CD4-positive, alpha-beta memory T cell (primary cell): ENCODE measurements at regions not wholly inside any gene's neighbourhood (a gene's known extent, or its start where the extent isn't known, plus 50 kb on each side); places are given as distances from the start of the nearest gene placed in this dataset.

ENCODE experiments used
- CTCF ChIA-PET: fragments of 350-600 bp; sonication (Branson Sonifier 250); formaldehyde crosslinking; loops from one replicate; lab custom pipeline; 2021; ENCODE audit warnings: inconsistent platforms; ENCODE audit not compliant: partially characterized antibody; lab: Charles Lee
- POLR2A ChIA-PET: fragments of 350-600 bp; sonication (Branson Sonifier 250); formaldehyde crosslinking; loops from one replicate; lab custom pipeline; 2021; ENCODE audit not compliant: partially characterized antibody; lab: Charles Lee
- DNase-seq, 5 donors: peaks; one replicate each; pipeline versions ENCODE4 v3.0.0 to v3.0.0-alpha.2; 2020 to 2022; ENCODE audit warnings: mixed read lengths in 1 of 5
- H3K27ac ChIP-seq: one replicate; pipeline ENCODE4 v1.7.0; 2013; ENCODE audit warnings: low read depth, low read length
- H3K27me3 ChIP-seq: 2 replicates; pipeline ENCODE4 v1.7.0; 2013; ENCODE audit warnings: mild to moderate bottlenecking, low read length, moderate library complexity; ENCODE audit not compliant: insufficient read depth
- H3K36me3 ChIP-seq: 2 replicates; pipeline ENCODE4 v1.7.0; 2013; ENCODE audit warnings: mild to moderate bottlenecking, low read length, moderate library complexity; ENCODE audit not compliant: insufficient read depth
- H3K4me1 ChIP-seq: 2 replicates; pipeline ENCODE4 v1.7.0; 2013; ENCODE audit warnings: mild to moderate bottlenecking, low read length, moderate library complexity; ENCODE audit not compliant: insufficient read depth
- H3K4me3 ChIP-seq, 2 donors: one replicate each; pipeline ENCODE4 v1.7.0; 2013; ENCODE audit warnings: low read length in 2 of 2, mild to moderate bottlenecking in 1 of 2
- H3K9me3 ChIP-seq, 2 donors: one replicate each; pipeline ENCODE4 v1.7.0; 2013; ENCODE audit warnings: low read length in 2 of 2, control low read depth in 1 of 2; ENCODE audit not compliant: control insufficient read depth in 1 of 2
- H3K27ac Mint-ChIP-seq, 7 donors: one replicate each; pipeline ENCODE4 v1.8.0; 2020 to 2021; ENCODE audit warnings: mixed read lengths in 7 of 7, mild to moderate bottlenecking in 6 of 7, inconsistent platforms in 3 of 7, moderate library complexity in 3 of 7
- H3K27me3 Mint-ChIP-seq, 2 donors: one replicate each; pipeline ENCODE4 v1.8.0; 2020 to 2021; ENCODE audit warnings: mixed read lengths in 2 of 2
- H3K36me3 Mint-ChIP-seq, 2 donors: one replicate each; pipeline ENCODE4 v1.8.0; 2020 to 2021; ENCODE audit warnings: mixed read lengths in 2 of 2, inconsistent platforms in 1 of 2, mild to moderate bottlenecking in 1 of 2
- H3K4me1 Mint-ChIP-seq, 4 donors: one replicate each; pipeline ENCODE4 v1.8.0; 2020 to 2021; ENCODE audit warnings: mixed read lengths in 4 of 4, mild to moderate bottlenecking in 1 of 4
- H3K4me3 Mint-ChIP-seq, 8 donors: one replicate each; pipeline ENCODE4 v1.8.0; 2020 to 2021; ENCODE audit warnings: mixed read lengths in 8 of 8, mild to moderate bottlenecking in 7 of 8, moderate library complexity in 6 of 8, inconsistent platforms in 3 of 8
- H3K9me3 Mint-ChIP-seq, 8 donors: one replicate each; pipeline ENCODE4 v1.8.0; 2020 to 2021; ENCODE audit warnings: mixed read lengths in 8 of 8, mild to moderate bottlenecking in 5 of 8, inconsistent platforms in 3 of 8, moderate library complexity in 1 of 8
- intact Hi-C: fragments of 100-400 bp; cut with micrococcal nuclease; formaldehyde crosslinking; loops from one replicate; pipeline ENCODE4 v1.15.1; 2023

DNA sequence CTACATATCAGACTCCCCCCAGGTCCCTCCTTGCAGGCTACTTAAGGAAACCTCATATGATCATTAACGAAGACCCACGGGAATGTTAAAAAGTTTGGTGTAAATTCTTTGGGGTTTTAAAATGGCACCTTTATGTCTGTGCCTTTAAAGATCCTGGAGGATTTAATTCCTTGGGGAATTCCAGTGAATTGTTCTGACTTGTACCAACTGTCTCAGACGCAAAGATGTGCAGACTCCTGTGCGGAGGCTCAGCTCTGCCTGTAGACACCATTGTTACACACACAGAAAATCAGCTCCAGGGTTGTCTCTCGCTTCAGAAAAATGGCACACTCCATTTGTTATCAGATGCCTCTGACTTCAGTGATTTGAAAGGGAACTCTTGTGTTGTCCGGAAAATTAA is 414.4 kb upstream of the CFAP20DC start:
- no peak overlapping the region for H3K4me3 Mint-ChIP-seq
- H3K9me3 Mint-ChIP-seq: peaks cover 0 to 16% (median 5%) of the 10 kb centered on the region in 8 donors
- no peaks in the 10 kb centered on the region for H3K27me3 Mint-ChIP-seq
- no peak overlapping the region for H3K4me3 ChIP-seq
- H3K4me1 ChIP-seq: no peaks in the 10 kb centered on the region
- H3K27ac Mint-ChIP-seq: no peak overlapping the region
- ChIA-PET POLR2A (no interaction called here), CTCF (no interaction called here)
- no peaks in the 10 kb centered on the region for H3K27me3 ChIP-seq
- peaks cover under 1 to 3% (median 2%) of the 10 kb centered on the region in 4 donors for H3K4me1 Mint-ChIP-seq
- no peak for DNase-seq
- H3K27ac ChIP-seq: no peak overlapping the region
- no peaks in the 10 kb centered on the region for H3K36me3 ChIP-seq
- intact Hi-C loops: no loop called here
- peaks cover 0 to 5% of the 10 kb centered on the region in 2 donors for H3K36me3 Mint-ChIP-seq
- H3K9me3 ChIP-seq: no peaks in the 10 kb centered on the region

DNA sequence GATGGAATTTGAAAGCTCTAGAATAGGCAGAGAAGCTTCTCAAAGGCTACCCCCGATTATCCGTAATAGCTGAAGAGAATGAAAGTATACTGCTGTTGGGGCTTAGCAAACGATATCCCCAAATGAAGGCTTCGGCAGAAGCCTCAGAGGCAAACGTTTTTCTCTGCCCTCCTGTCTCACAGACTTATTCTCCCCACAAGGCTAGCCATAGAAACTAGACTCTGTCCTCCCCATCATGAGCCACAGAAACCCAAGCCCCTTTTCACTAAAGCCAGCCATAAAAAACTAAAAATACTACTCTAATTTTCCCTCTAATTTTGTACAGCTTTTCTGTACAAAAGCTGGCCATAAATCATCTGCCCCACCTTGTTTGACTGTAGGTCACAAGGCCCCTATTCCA is 413.4 kb upstream of the CFAP20DC start:
- no peak for DNase-seq
- Histone ChIP-seq H3K9me3 (no peaks in the 10 kb centered on the region), H3K36me3 (no peaks in the 10 kb centered on the region), H3K27ac (no peak overlapping the region), H3K27me3 (no peaks in the 10 kb centered on the region), H3K4me3 (no peak overlapping the region), H3K4me1 (no peaks in the 10 kb centered on the region)
- no peaks in the 10 kb centered on the region for H3K4me1 Mint-ChIP-seq
- H3K27ac Mint-ChIP-seq: no peak overlapping the region
- ChIA-PET CTCF (no interaction called here), POLR2A (no interaction called here)
- intact Hi-C loops: no loop called here
- H3K9me3 Mint-ChIP-seq: peaks cover 0 to 16% (median 4%) of the 10 kb centered on the region in 8 donors
- no peak overlapping the region for H3K4me3 Mint-ChIP-seq
- no peaks in the 10 kb centered on the region for H3K27me3 Mint-ChIP-seq
- peaks cover 0 to 5% of the 10 kb centered on the region in 2 donors for H3K36me3 Mint-ChIP-seq

DNA sequence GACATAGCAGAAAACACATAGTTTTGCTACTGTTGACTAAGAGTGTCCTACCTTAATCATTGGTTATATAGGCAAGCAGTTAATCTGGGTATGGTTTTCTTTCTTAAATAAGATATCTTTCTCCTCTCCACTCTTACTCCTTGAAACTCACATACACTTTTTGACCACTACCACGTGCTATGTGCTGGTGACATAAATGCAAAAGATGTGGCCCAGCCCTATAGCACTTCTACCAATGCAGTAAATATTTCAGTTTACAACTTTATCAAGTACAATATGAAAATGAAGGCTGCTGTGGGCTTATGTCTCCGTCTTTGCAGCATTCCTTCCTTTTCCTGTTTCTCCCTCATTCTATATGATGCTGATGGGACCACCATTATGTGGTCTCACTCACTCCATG is 410.2 kb upstream of the CFAP20DC start:
- H3K4me1 Mint-ChIP-seq: peaks cover 0 to 6% (median 6%) of the 10 kb centered on the region in 4 donors
- no peaks in the 10 kb centered on the region for H3K27me3 ChIP-seq
- no peak for DNase-seq
- H3K9me3 Mint-ChIP-seq: peaks cover 0 to 16% (median 5%) of the 10 kb centered on the region in 8 donors
- no peaks in the 10 kb centered on the region for H3K9me3 ChIP-seq
- H3K36me3 ChIP-seq: no peaks in the 10 kb centered on the region
- peaks cover 0 to 5% of the 10 kb centered on the region in 2 donors for H3K36me3 Mint-ChIP-seq
- ChIA-PET POLR2A (no interaction called here), CTCF (no interaction called here)
- no peak overlapping the region for H3K27ac ChIP-seq
- H3K27me3 Mint-ChIP-seq: no peaks in the 10 kb centered on the region
- no peak overlapping the region for H3K4me3 ChIP-seq
- peaks cover 9% of the 10 kb centered on the region for H3K4me1 ChIP-seq
- no peak overlapping the region for H3K27ac Mint-ChIP-seq
- no peak overlapping the region for H3K4me3 Mint-ChIP-seq
- intact Hi-C loops: no loop called here

DNA sequence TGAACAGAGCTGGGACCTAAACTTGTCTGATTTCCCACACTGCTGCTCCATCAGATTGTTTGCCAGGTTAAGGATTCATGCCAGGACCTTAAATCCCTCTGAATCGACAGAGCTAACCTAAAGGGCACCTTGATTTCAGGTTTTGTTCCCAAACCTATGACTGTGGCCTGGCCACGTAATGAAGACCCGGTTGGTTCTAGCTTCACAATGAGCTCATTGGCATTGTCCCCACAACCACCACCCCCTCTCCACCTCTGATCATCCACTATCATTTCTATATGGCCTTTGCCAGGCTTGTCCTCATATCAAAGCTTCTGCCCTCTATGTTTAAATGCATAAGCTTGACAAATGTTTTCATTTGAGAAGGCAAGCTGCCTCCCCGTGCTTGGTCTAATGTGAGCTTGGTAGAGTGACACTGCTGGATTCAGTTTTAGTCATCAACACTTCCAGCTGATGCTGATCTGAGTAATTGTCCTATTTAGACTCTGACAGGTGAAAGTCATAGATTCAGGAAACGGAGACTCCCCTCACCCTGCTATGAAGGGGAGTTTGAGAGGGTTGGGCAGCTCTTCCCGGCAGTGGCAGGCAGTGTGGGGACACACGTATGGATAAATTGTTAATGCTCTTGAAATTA is 407.1 kb upstream of the CFAP20DC start:
- H3K4me3 Mint-ChIP-seq: no peak overlapping the region
- H3K27me3 Mint-ChIP-seq: no peaks in the 10 kb centered on the region
- no peak for DNase-seq
- ChIA-PET POLR2A (interaction anchor here (0.6 kb wide), 1 partner anchor 45 kb away, joined by 3 read pairs; no protein-coding TSS in a partner anchor), CTCF (interaction anchor here (1.2 kb wide), 1 partner anchor 31 kb away, joined by 6 read pairs; no protein-coding TSS in a partner anchor)
- Histone ChIP-seq H3K36me3 (no peaks in the 10 kb centered on the region), H3K27ac (no peak overlapping the region), H3K9me3 (no peaks in the 10 kb centered on the region), H3K4me3 (no peak overlapping the region), H3K4me1 (peaks cover 34% of the 10 kb centered on the region), H3K27me3 (no peaks in the 10 kb centered on the region)
- peaks cover 19 to 31% (median 23%) of the 10 kb centered on the region in 4 donors for H3K4me1 Mint-ChIP-seq
- H3K27ac Mint-ChIP-seq: peak overlapping the region in 1 of 7 donors; percentile 36
- peaks cover 4 to 5% of the 10 kb centered on the region in 2 donors for H3K36me3 Mint-ChIP-seq
- peaks cover 0 to 12% (median 5%) of the 10 kb centered on the region in 8 donors for H3K9me3 Mint-ChIP-seq
- intact Hi-C loops: loop anchor here (10.0 kb wide), 1 partner anchor 558 kb away; no protein-coding TSS in a partner anchor

DNA sequence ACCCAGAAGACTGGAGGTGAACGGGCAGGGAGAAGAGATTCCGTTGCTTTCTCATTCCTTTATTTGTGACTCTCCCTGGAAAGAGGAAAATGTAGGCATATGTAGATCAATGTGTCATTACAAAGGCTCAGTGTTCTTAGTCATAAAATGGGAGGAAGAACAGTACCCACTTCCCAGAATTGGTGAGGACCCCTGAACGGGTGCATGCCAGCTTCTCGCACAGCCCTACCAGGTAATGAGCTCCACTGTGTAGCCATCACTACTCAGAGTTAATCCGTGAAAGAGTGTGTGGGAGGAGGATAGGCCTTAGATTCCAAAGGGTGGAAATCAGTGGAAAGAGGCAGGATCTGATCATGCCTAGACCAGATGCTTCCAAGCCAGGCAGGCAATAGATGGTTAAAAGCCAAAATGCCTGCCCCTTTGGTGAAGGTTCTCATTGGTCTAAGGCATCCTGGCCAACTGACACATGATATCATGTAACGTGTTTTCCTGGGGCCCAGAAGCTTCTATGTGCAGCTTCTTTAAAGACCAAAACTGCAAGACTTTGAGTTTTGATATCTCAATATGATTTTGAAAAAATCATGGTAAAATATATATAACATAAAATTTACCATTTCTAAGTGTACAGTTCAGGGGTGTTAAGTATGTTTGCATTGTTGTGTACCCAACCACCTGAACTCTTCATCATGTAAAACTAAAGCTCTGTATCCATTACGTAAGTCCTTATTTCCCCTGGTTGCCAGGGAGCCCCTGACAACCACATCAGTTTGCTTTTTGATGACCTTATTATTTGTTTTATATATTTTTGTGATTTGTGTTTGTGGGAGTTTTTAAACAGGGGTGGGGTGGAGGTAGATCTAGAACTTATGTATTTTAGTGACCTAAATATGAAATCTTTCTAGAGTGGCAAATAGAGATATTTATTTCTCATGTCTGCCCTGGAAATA is 402.2 kb upstream of the CFAP20DC start:
- no peaks in the 10 kb centered on the region for H3K27me3 ChIP-seq
- peak overlapping the region; percentile 72 for H3K27ac ChIP-seq
- intact Hi-C loops: loop anchor here (1.0 to 10.0 kb wide), 6 partner anchors 8 to 563 kb away; no protein-coding TSS in a partner anchor
- peaks cover 75% of the 10 kb centered on the region for H3K4me1 ChIP-seq
- H3K36me3 Mint-ChIP-seq: peaks cover 0 to 4% of the 10 kb centered on the region in 2 donors
- H3K4me3 Mint-ChIP-seq: peak overlapping the region; percentile 48 to 84 (median 74)
- no peaks in the 10 kb centered on the region for H3K9me3 ChIP-seq
- peaks cover 48 to 75% (median 65%) of the 10 kb centered on the region in 4 donors for H3K4me1 Mint-ChIP-seq
- H3K27ac Mint-ChIP-seq: peak overlapping the region; percentile 95 to 99 (median 98)
- peak; percentile 38 to 69 (median 63) for DNase-seq
- H3K9me3 Mint-ChIP-seq: peaks cover 0 to 8% (median 0%) of the 10 kb centered on the region in 8 donors
- CTCF ChIA-PET: interaction anchor here (1.1 to 3.8 kb wide), 3 partner anchors 11 to 138 kb away, joined by 4 to 15 read pairs (median 8); no protein-coding TSS in a partner anchor
- H3K36me3 ChIP-seq: no peaks in the 10 kb centered on the region
- H3K27me3 Mint-ChIP-seq: no peaks in the 10 kb centered on the region
- peak overlapping the region in 1 of 2 donors; percentile 3 for H3K4me3 ChIP-seq
- POLR2A ChIA-PET: interaction anchor here (0.9 to 3.7 kb wide), 7 partner anchors 9 to 558 kb away, joined by 3 to 40 read pairs (median 4); no protein-coding TSS in a partner anchor

DNA sequence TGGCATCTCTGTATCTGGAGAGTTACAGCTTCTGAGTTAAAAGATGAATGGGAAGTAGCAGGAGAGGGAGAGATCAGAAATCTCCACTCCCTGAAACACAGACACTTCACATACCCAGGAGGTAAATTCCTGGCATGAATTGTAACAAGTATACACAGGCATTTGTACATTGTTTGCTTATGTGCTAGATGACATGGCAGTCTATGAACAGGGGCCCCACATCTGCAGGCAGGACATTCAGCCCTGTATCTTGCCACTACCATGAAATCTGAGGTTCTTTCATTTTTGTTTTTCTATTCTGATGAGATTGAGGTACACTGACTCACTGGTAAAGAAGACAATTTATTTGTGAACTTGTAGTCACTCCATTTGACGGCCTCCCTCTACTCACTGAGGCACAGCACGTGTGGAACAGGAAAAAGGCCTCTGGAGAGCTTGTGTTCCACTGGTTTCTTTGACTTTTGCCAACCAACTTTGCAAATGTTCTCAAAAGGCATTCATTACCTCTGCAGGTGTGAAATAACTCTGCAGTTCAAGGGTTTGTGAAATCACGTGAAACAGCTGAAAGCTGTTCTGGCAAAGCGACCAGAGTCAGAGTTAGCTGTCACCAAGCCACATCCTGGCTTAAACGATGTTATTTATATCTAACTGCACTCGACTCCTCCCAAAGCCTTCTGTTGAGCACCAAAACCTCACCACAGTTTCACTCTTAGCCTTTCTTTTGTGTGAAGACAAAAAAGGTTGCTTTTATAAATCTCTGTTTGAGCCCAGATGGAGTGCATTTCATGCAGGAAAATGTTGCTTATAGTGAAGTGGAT is 401.3 kb upstream of the CFAP20DC start:
- Histone ChIP-seq H3K9me3 (no peaks in the 10 kb centered on the region), H3K36me3 (no peaks in the 10 kb centered on the region), H3K27me3 (no peaks in the 10 kb centered on the region), H3K4me1 (peaks cover 70% of the 10 kb centered on the region), H3K4me3 (peak overlapping the region in 1 of 2 donors; percentile 3), H3K27ac (peak overlapping the region; percentile 72)
- DNase-seq: peak; percentile 79 to 88 (median 85)
- Mint-ChIP-seq H3K9me3 (peaks cover 0 to 8% (median 0%) of the 10 kb centered on the region in 8 donors), H3K4me3 (peak overlapping the region; percentile 48 to 84 (median 74)), H3K27me3 (no peaks in the 10 kb centered on the region), H3K4me1 (peaks cover 50 to 81% (median 71%) of the 10 kb centered on the region in 4 donors), H3K36me3 (peaks cover 0 to 4% of the 10 kb centered on the region in 2 donors), H3K27ac (peak overlapping the region; percentile 95 to 99 (median 98))
- POLR2A ChIA-PET: interaction anchor here (0.6 to 3.7 kb wide), 7 partner anchors 8 to 559 kb away, joined by 3 to 40 read pairs (median 4); no protein-coding TSS in a partner anchor
- CTCF ChIA-PET: interaction anchor here (1.1 to 3.8 kb wide), 3 partner anchors 10 to 137 kb away, joined by 4 to 15 read pairs (median 8); no protein-coding TSS in a partner anchor
- intact Hi-C loops: loop anchor here (1.0 to 10.0 kb wide), 5 partner anchors 27 to 564 kb away; no protein-coding TSS in a partner anchor
